ENCODE measurements at regions not wholly inside any gene's neighbourhood (a gene's known extent, or its start where the extent isn't known, plus 50 kb on each side); places are given as distances from the start of the nearest gene placed in this dataset.

DNA sequence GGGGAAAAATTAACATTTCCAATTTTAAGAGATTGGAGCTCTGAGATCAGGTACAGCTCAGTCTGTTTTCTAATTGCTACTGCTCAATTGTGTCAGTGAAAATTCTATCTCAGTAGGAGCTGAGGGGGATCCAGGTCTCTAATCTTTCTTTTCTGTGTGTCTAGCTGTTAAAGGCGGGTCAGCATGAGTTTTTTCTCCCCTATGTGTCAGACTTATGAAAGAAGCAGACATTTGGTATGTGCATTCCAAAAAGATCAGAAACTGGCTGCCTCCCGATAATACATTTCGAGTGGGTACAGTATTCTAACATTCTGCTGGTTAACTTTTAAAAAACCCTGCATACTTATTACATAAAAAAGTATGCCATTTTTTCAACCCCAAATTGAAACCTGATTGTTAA lies 72.4 kb downstream of the PCDH7 start:
- TF ChIP-seq, protein P1, sequence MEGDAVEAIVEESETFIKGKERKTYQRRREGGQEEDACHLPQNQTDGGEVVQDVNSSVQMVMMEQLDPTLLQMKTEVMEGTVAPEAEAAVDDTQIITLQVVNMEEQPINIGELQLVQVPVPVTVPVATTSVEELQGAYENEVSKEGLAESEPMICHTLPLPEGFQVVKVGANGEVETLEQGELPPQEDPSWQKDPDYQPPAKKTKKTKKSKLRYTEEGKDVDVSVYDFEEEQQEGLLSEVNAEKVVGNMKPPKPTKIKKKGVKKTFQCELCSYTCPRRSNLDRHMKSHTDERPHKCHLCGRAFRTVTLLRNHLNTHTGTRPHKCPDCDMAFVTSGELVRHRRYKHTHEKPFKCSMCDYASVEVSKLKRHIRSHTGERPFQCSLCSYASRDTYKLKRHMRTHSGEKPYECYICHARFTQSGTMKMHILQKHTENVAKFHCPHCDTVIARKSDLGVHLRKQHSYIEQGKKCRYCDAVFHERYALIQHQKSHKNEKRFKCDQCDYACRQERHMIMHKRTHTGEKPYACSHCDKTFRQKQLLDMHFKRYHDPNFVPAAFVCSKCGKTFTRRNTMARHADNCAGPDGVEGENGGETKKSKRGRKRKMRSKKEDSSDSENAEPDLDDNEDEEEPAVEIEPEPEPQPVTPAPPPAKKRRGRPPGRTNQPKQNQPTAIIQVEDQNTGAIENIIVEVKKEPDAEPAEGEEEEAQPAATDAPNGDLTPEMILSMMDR (IDR thresholded peaks at IDR 0.05) = no peak
- no peak for TF ChIP-seq POLR2A (IDR thresholded peaks at IDR 0.05)
